PC-3 (cell line): ENCODE measurements at regions not wholly inside any gene's neighbourhood (a gene's known extent, or its start where the extent isn't known, plus 50 kb on each side); places are given as distances from the start of the nearest gene placed in this dataset.

Source experiments
- EZH2phosphoT487 ChIP-seq: fragments of 300-600 bp; sonication (generic); IDR thresholded peaks from 2 replicates; pipeline ENCODE4 v1.6.1; 2018; ENCODE audit warnings: mild to moderate bottlenecking, antibody characterized with exemption, low read length, borderline replicate concordance
- TF ChIP-seq, protein P1 (sequence below): fragments of 300-600 bp; sonication (generic); conservative IDR thresholded peaks from 2 replicates; pipeline ENCODE4 v1.5.1; 2017; ENCODE audit warnings: antibody characterized with exemption, low read depth, mild to moderate bottlenecking, low read length

GRCh38 chr4:184292877-184293276, 75.2 kb upstream of the ENPP6 start:
- TF ChIP-seq, protein P1, sequence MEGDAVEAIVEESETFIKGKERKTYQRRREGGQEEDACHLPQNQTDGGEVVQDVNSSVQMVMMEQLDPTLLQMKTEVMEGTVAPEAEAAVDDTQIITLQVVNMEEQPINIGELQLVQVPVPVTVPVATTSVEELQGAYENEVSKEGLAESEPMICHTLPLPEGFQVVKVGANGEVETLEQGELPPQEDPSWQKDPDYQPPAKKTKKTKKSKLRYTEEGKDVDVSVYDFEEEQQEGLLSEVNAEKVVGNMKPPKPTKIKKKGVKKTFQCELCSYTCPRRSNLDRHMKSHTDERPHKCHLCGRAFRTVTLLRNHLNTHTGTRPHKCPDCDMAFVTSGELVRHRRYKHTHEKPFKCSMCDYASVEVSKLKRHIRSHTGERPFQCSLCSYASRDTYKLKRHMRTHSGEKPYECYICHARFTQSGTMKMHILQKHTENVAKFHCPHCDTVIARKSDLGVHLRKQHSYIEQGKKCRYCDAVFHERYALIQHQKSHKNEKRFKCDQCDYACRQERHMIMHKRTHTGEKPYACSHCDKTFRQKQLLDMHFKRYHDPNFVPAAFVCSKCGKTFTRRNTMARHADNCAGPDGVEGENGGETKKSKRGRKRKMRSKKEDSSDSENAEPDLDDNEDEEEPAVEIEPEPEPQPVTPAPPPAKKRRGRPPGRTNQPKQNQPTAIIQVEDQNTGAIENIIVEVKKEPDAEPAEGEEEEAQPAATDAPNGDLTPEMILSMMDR = no peak
- TF ChIP-seq EZH2phosphoT487 = no peak
